ENCODE measurements at regions not wholly inside any gene's neighbourhood (a gene's known extent, or its start where the extent isn't known, plus 50 kb on each side); places are given as distances from the start of the nearest gene placed in this dataset.

DNA sequence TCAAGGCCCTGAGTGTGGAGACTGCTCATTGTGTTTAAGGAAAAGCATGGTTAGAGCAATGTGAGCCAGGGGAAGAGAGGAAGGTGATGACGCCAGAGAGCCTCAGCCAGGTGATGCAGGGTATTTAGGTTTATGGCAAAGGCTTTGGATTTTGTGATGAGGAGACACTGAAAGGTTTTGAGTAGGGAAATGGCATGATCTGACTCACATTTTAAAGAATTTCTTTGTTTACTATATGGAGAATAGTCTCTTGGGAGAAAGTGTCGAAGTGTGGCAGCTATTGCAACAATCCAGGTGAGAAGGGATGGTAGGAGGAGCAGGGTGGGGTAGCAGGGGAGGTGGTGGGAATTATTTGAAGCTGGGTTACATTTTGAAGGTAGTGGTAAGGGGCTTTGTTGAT is 293.4 kb upstream of the IGFBP7 start:
- Histone ChIP-seq H2BK12ac (ENCODE audit: insufficient read length, low read depth, low read length) (no peak overlapping the region), H3K9ac (ENCODE audit: extremely low read depth, insufficient read length, low read length) (no peak overlapping the region), H3K4ac (ENCODE audit: low read depth, low read length) (no peak overlapping the region), H4K5ac (ENCODE audit: insufficient read length, low read depth, low read length) (no peak overlapping the region), H2AK5ac (ENCODE audit: insufficient read length, low read length) (no peak overlapping the region), H3T11ph (ENCODE audit: low read length) (no peak overlapping the region), H4K8ac (replicated peaks; ENCODE audit: insufficient read length, low read depth, low read length) (no peak overlapping the region), H3K56ac (ENCODE audit: insufficient read length, low read depth, low read length) (no peak overlapping the region), H3K27ac (ENCODE audit: insufficient read length, low read depth, low read length) (no peak overlapping the region), H3K14ac (ENCODE audit: insufficient read depth, low read length) (no peak overlapping the region), H2BK15ac (ENCODE audit: low read depth, low read length) (no peak overlapping the region), H4K20me1 (ENCODE audit: control insufficient read depth, insufficient read depth, insufficient read length) (no peaks in the 10 kb centered on the region), H2BK5ac (ENCODE audit: insufficient read length, low read length) (no peak overlapping the region), H3K4me1 (ENCODE audit: insufficient read depth, low read length) (0 out of 2 replicates have a peak, but pooled peaks cover 4% of the 10 kb centered on the region), H4K91ac (ENCODE audit: insufficient read length, low read depth, low read length) (no peak overlapping the region), H3K4me2 (ENCODE audit: insufficient read depth, insufficient read length, low read length) (no peak overlapping the region), H3K23me2 (ENCODE audit: insufficient read length, low read depth, low read length, poor library complexity, severe bottlenecking) (no peaks in the 10 kb centered on the region), H2BK20ac (ENCODE audit: low read depth, low read length, poor library complexity, severe bottlenecking) (no peak overlapping the region), H3K27me3 (ENCODE audit: insufficient read depth, low read length) (no peaks in the 10 kb centered on the region), H3K9me3 (ENCODE audit: control insufficient read depth, low read depth, low read length) (no peaks in the 10 kb centered on the region), H3K23ac (ENCODE audit: insufficient read length, low read depth, low read length) (no peak overlapping the region), H3K79me1 (ENCODE audit: insufficient read depth, low read depth, low read length, poor library complexity, severe bottlenecking) (no peaks in the 10 kb centered on the region), H2BK120ac (ENCODE audit: low read depth, low read length, poor library complexity, severe bottlenecking) (no peak overlapping the region), H3K79me2 (ENCODE audit: insufficient read depth, low read length) (no peaks in the 10 kb centered on the region), H3K18ac (ENCODE audit: insufficient read length, low read depth, low read length) (no peak overlapping the region), H2AFZ (ENCODE audit: low read length) (no peak overlapping the region)
- Mint-ChIP-seq H3K36me3 (ENCODE audit: insufficient read depth in 1 of 3, low read depth in 3 of 3) (no peaks in the 10 kb centered on the region), H3K27ac (peak overlapping the region in 1 of 3 experiments; percentile 10; a peak in 1 of 7 replicates), H3K9me3 (no peaks in the 10 kb centered on the region; a peak in 1 of 5 replicates), H3K4me1 (peaks cover 7 to 8% of the 10 kb centered on the region in 2 experiments), H3K4me3 (no peak overlapping the region), H3K27me3 (ENCODE audit: low read depth) (no peaks in the 10 kb centered on the region)
- DNase-seq = no peak
- no CpG with 5 or more reads among the region's 2 CpGs for WGBS (ENCODE audit: extremely low coverage, insufficient read length, low lambda C conversion rate)
- TF ChIP-seq, protein P1, sequence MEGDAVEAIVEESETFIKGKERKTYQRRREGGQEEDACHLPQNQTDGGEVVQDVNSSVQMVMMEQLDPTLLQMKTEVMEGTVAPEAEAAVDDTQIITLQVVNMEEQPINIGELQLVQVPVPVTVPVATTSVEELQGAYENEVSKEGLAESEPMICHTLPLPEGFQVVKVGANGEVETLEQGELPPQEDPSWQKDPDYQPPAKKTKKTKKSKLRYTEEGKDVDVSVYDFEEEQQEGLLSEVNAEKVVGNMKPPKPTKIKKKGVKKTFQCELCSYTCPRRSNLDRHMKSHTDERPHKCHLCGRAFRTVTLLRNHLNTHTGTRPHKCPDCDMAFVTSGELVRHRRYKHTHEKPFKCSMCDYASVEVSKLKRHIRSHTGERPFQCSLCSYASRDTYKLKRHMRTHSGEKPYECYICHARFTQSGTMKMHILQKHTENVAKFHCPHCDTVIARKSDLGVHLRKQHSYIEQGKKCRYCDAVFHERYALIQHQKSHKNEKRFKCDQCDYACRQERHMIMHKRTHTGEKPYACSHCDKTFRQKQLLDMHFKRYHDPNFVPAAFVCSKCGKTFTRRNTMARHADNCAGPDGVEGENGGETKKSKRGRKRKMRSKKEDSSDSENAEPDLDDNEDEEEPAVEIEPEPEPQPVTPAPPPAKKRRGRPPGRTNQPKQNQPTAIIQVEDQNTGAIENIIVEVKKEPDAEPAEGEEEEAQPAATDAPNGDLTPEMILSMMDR (conservative IDR thresholded peaks at IDR 0.05) = no peak
